ENCODE measurements at regions not wholly inside any gene's neighbourhood (a gene's known extent, or its start where the extent isn't known, plus 50 kb on each side); places are given as distances from the start of the nearest gene placed in this dataset.

DNA sequence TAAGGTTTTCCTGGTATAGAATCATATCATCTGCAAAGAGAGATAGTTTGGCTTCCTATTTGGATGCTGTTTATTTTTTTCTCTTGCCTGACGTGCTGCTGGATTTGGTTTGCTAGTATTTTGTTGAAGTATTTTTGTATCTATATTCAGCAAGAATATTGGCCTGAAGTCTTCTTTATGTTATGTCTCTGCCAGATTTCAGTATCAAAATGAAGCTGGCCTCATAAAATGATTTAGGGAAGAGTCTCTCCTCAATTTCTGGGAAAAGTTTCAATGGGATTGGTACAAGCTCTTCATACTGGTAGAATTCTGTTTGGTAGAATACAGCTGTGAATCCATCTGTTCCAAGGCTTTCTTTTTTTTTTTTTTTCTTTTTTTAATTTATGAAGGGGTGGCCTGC is 799.0 kb upstream of the TYRP1 start:
- no peak for TF ChIP-seq CTCF (conservative IDR thresholded peaks at IDR 0.05; ENCODE audit: low read depth, low read length)
- no peak for TF ChIP-seq EZH2 (IDR thresholded peaks at IDR 0.05; ENCODE audit: borderline replicate concordance, low read depth, low read length, poor library complexity, severe bottlenecking)
